Breast epithelium (tissue), 3 donors: ENCODE measurements at regions not wholly inside any gene's neighbourhood (a gene's known extent, or its start where the extent isn't known, plus 50 kb on each side); places are given as distances from the start of the nearest gene placed in this dataset.

Source experiments
- CTCF ChIP-seq, 3 donors: fragments of 450-650 bp; IDR thresholded peaks; one replicate each; pipeline ENCODE4 v1.5.1; 2016 to 2017; ENCODE audit warnings: antibody characterized with exemption in 3 of 3, mild to moderate bottlenecking in 3 of 3, moderate library complexity in 3 of 3
- POLR2A ChIP-seq: fragments of 450-650 bp; IDR thresholded peaks from one replicate; pipeline ENCODE4 v1.6.1; 2016; ENCODE audit warnings: antibody characterized with exemption, mild to moderate bottlenecking, moderate library complexity
- POLR2AphosphoS5 ChIP-seq, 3 donors: sonication (generic); formaldehyde crosslinking; IDR thresholded peaks; one replicate each; pipeline ENCODE4 v1.6.1; 2017; ENCODE audit warnings: antibody characterized with exemption in 3 of 3

GRCh38 chr3:168546707-168547106, 451.0 kb upstream of the GOLIM4 start:
- no peak for TF ChIP-seq CTCF (IDR thresholded peaks at IDR 0.05)
- no peak for TF ChIP-seq POLR2A
- TF ChIP-seq POLR2AphosphoS5 (IDR thresholded peaks at IDR 0.05): no peak
